PC-9 (cell line): ENCODE measurements at regions not wholly inside any gene's neighbourhood (a gene's known extent, or its start where the extent isn't known, plus 50 kb on each side); places are given as distances from the start of the nearest gene placed in this dataset.

Experiments used
- EZH2 ChIP-seq: fragments of 200-600 bp; sonication (generic); IDR thresholded peaks from 2 replicates; pipeline ENCODE4 v1.8.0; 2017; ENCODE audit warnings: antibody characterized with exemption, low read depth
- TF ChIP-seq, protein P1 (sequence below): fragments of 200-600 bp; sonication (generic); conservative IDR thresholded peaks from 2 replicates; pipeline ENCODE4 v1.6.1; 2017; ENCODE audit warnings: mixed run types, antibody characterized with exemption, mild to moderate bottlenecking, moderate library complexity

DNA sequence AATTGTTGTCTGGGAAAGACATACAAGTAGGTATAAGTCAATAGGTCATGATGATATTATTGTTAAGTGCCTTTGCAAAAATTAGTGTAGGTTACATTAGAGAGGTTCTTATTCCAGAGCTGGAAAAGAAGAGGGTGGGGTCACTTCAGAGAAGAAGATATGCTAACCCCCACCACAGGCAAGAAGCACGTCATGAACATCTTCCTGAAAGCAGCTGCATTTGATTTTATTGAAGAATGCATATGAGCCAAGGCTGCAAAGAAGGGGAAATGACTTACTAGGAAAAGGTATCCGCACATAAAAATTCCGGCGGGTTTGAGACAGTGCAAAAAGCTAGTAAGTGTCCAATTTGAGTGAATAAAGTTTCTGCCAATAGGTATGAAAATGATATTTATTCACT, 195.3 kb upstream of the CDH2 start:
- TF ChIP-seq, protein P1, sequence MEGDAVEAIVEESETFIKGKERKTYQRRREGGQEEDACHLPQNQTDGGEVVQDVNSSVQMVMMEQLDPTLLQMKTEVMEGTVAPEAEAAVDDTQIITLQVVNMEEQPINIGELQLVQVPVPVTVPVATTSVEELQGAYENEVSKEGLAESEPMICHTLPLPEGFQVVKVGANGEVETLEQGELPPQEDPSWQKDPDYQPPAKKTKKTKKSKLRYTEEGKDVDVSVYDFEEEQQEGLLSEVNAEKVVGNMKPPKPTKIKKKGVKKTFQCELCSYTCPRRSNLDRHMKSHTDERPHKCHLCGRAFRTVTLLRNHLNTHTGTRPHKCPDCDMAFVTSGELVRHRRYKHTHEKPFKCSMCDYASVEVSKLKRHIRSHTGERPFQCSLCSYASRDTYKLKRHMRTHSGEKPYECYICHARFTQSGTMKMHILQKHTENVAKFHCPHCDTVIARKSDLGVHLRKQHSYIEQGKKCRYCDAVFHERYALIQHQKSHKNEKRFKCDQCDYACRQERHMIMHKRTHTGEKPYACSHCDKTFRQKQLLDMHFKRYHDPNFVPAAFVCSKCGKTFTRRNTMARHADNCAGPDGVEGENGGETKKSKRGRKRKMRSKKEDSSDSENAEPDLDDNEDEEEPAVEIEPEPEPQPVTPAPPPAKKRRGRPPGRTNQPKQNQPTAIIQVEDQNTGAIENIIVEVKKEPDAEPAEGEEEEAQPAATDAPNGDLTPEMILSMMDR, result no peak
- no peak for TF ChIP-seq EZH2
